Suprapubic skin (tissue), 4 donors: ENCODE measurements at regions not wholly inside any gene's neighbourhood (a gene's known extent, or its start where the extent isn't known, plus 50 kb on each side); places are given as distances from the start of the nearest gene placed in this dataset.

Source experiments
- POLR2A ChIP-seq, 2 donors: fragments of 450-650 bp; IDR thresholded peaks; one replicate each; pipeline ENCODE4 v1.6.1; 2017; ENCODE audit warnings: antibody characterized with exemption in 2 of 2, mild to moderate bottlenecking in 2 of 2, moderate library complexity in 2 of 2
- POLR2AphosphoS5 ChIP-seq, 3 donors: sonication (generic); formaldehyde crosslinking; IDR thresholded peaks; one replicate each; pipeline ENCODE4 v1.6.1; 2017; ENCODE audit warnings: antibody characterized with exemption in 3 of 3
- TF ChIP-seq, protein P1 (sequence below), 2 donors: fragments of 200-600 bp in 1 of 2; fragments of 450-650 bp in 1 of 2; sonication (generic) in 1 of 2; IDR thresholded peaks; one replicate each; pipeline ENCODE4 v1.5.1; 2016 to 2019; ENCODE audit warnings: antibody characterized with exemption in 2 of 2, mild to moderate bottlenecking in 1 of 2, moderate library complexity in 1 of 2

DNA sequence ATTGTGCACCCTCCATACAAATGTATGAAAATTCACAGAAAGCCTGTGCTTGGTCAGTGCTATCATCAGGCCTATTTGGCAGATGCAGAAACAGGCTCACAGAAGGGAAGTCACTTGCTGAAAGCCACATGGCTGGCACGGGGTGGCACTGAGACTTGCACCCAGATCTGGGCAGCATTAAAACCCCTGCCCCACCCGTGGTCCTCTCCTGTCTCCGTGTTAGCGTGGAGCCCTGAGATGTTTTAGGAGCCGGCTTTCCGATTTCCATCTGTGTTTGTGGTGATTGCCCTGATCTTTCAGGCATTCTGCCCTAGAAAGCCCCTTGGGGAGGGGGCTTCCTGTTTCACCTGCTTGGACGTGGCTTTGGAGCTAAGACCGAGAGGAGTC, 102.2 kb upstream of the IER5L start:
- TF ChIP-seq, protein P1, sequence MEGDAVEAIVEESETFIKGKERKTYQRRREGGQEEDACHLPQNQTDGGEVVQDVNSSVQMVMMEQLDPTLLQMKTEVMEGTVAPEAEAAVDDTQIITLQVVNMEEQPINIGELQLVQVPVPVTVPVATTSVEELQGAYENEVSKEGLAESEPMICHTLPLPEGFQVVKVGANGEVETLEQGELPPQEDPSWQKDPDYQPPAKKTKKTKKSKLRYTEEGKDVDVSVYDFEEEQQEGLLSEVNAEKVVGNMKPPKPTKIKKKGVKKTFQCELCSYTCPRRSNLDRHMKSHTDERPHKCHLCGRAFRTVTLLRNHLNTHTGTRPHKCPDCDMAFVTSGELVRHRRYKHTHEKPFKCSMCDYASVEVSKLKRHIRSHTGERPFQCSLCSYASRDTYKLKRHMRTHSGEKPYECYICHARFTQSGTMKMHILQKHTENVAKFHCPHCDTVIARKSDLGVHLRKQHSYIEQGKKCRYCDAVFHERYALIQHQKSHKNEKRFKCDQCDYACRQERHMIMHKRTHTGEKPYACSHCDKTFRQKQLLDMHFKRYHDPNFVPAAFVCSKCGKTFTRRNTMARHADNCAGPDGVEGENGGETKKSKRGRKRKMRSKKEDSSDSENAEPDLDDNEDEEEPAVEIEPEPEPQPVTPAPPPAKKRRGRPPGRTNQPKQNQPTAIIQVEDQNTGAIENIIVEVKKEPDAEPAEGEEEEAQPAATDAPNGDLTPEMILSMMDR (IDR thresholded peaks at IDR 0.05): no peak
- TF ChIP-seq POLR2A (IDR thresholded peaks at IDR 0.05) (no peak), POLR2AphosphoS5 (IDR thresholded peaks at IDR 0.05) (no peak)
